Endothelial cell of umbilical vein (primary cell): ENCODE measurements at regions not wholly inside any gene's neighbourhood (a gene's known extent, or its start where the extent isn't known, plus 50 kb on each side); places are given as distances from the start of the nearest gene placed in this dataset.
"Not testable (repeated sequence)": the region's sequence is repeated elsewhere in the genome, so short reads cannot be mapped to it uniquely, and the experiment has no call there.

Source experiments
- BruUV-seq: library from RNA; stranded (reverse); fragments of 400-500 nt; replicated peaks from 2 replicates; lab custom pipeline; 2021; lab: Mats Ljungman, UMichigan
- CTCF ChIA-PET: fragments of 300-600, 350-600 bp; sonication (Branson Sonifier 250); formaldehyde crosslinking; loops from one replicate; lab custom pipeline; 2021; ENCODE audit warnings: antibody characterized with exemption, inconsistent platforms; lab: Charles Lee
- POLR2A ChIA-PET: fragments of 300-600, 350-600 bp; sonication (Branson Sonifier 250); formaldehyde crosslinking; loops from one replicate; lab custom pipeline; 2021; ENCODE audit warnings: antibody characterized with exemption, inconsistent platforms; lab: Charles Lee
- DNase-seq: peaks from one replicate; pipeline ENCODE4 v3.0.0-alpha.2; 2011; ENCODE audit warnings: low read depth, low spot score
- FAIRE-seq: peaks from 2 replicates; lab custom pipeline; 2011; peaks lifted over from hg19 to GRCh38; lab: Jason Lieb, UNC
- H2AFZ ChIP-seq: 2 replicates; pipeline ENCODE4 v1.6.0; 2012; ENCODE audit warnings: low read depth, low read length, control low read depth, inconsistent platforms
- H3K27ac ChIP-seq: 2 replicates; pipeline ENCODE4 v1.5.1; 2011; ENCODE audit warnings: low read depth, mild to moderate bottlenecking, control low read depth, low read length, moderate library complexity; ENCODE audit not compliant: insufficient read depth
- H3K27me3 ChIP-seq, 2 experiments: 2 replicates each; pipeline versions ENCODE4 v1.6.0 to v1.6.1; 2011; ENCODE audit warnings: low read length in 2 of 2, mixed read lengths in 1 of 2; ENCODE audit not compliant: control insufficient read depth in 2 of 2, insufficient read depth in 2 of 2
- H3K36me3 ChIP-seq, 2 experiments: 2 replicates in 1 of 2; 3 replicates in 1 of 2; pipeline ENCODE4 v1.5.1; 2011; ENCODE audit warnings: low read length in 2 of 2, mild to moderate bottlenecking in 1 of 2, moderate library complexity in 1 of 2; ENCODE audit not compliant: control insufficient read depth in 2 of 2, insufficient read depth in 2 of 2; ENCODE audit errors: extremely low read depth in 1 of 2
- H3K4me1 ChIP-seq: 3 replicates; pipeline ENCODE4 v1.5.1; 2011; ENCODE audit warnings: mild to moderate bottlenecking, low read length; ENCODE audit not compliant: control insufficient read depth, insufficient read depth; ENCODE audit errors: extremely low read depth
- H3K4me2 ChIP-seq: 2 replicates; pipeline ENCODE4 v1.6.1; 2011; ENCODE audit warnings: low read length, control low read depth, mixed read lengths; ENCODE audit not compliant: insufficient read depth
- H3K4me3 ChIP-seq, 3 experiments: fragments of 200-600 bp in 1 of 3; sonication (generic), shearing (Covaris generic) in 1 of 3; replicated peaks in 1 of 3; 2 replicates each; pipeline ENCODE4 v1.5.1; 2011 to 2016; ENCODE audit warnings: control low read depth in 3 of 3, low read length in 3 of 3, mild to moderate bottlenecking in 2 of 3, inconsistent platforms in 1 of 3, low read depth in 1 of 3, moderate library complexity in 1 of 3; ENCODE audit not compliant: insufficient read depth in 1 of 3
- H3K79me2 ChIP-seq: 2 replicates; pipeline ENCODE4 v1.6.0; 2012; ENCODE audit warnings: low read length, inconsistent platforms; ENCODE audit not compliant: control insufficient read depth, insufficient read depth
- H3K9ac ChIP-seq: replicated peaks from 2 replicates; pipeline ENCODE3; 2011; ENCODE audit warnings: low read length, control low read depth; ENCODE audit not compliant: insufficient read depth; ENCODE audit errors: extremely low read depth
- H3K9me1 ChIP-seq: replicated peaks from 3 replicates; pipeline ENCODE4 v1.6.0; 2011; ENCODE audit warnings: mild to moderate bottlenecking, low read length; ENCODE audit not compliant: control insufficient read depth, insufficient read depth; ENCODE audit errors: extremely low read depth
- H3K9me3 ChIP-seq: replicated peaks from 2 replicates; pipeline ENCODE4 v1.5.1; 2012; ENCODE audit warnings: low read length, inconsistent platforms; ENCODE audit not compliant: control insufficient read depth, insufficient read depth
- H4K20me1 ChIP-seq: replicated peaks from 2 replicates; pipeline ENCODE3; 2011; ENCODE audit warnings: mild to moderate bottlenecking, low read length; ENCODE audit not compliant: control insufficient read depth, insufficient read depth; ENCODE audit errors: extremely low read depth
- dilution Hi-C: fragments of 300-500 bp; cut with MboI; formaldehyde crosslinking; loops from one replicate; pipeline ENCODE4 v1.15.0; 2019; ENCODE audit warnings: low sequenced_read_pairs; ENCODE audit not compliant: extremely low pct_ligation_motif_present
- intact Hi-C: fragments of 100-400 bp; cut with micrococcal nuclease; formaldehyde crosslinking; loops from one replicate; pipeline ENCODE4 v1.10.0; 2022

GRCh38 chr21:10359120-10359519 lies 162.3 kb upstream of the TPTE start:
- FAIRE-seq, dilution Hi-C loops, H3K79me2 ChIP-seq, BruUV-seq, H3K9ac ChIP-seq, H3K9me1 ChIP-seq, H3K36me3 ChIP-seq, H3K4me1 ChIP-seq, H3K4me2 ChIP-seq, intact Hi-C loops, H3K27me3 ChIP-seq, CTCF ChIA-PET, H2AFZ ChIP-seq, POLR2A ChIA-PET, H3K27ac ChIP-seq, H4K20me1 ChIP-seq, H3K4me3 ChIP-seq, DNase-seq: not testable (repeated sequence)
- peaks cover 42% of the 10 kb centered on the region for H3K9me3 ChIP-seq

GRCh38 chr21:10359911-10360310 lies 161.5 kb upstream of the TPTE start:
- POLR2A ChIA-PET, H3K27ac ChIP-seq, H3K4me3 ChIP-seq, H4K20me1 ChIP-seq, intact Hi-C loops, H2AFZ ChIP-seq, H3K9ac ChIP-seq, H3K4me1 ChIP-seq, H3K36me3 ChIP-seq, CTCF ChIA-PET, H3K79me2 ChIP-seq, H3K9me1 ChIP-seq, H3K4me2 ChIP-seq, FAIRE-seq, DNase-seq, H3K27me3 ChIP-seq, dilution Hi-C loops, BruUV-seq: not testable (repeated sequence)
- peaks cover 38% of the 10 kb centered on the region for H3K9me3 ChIP-seq

DNA sequence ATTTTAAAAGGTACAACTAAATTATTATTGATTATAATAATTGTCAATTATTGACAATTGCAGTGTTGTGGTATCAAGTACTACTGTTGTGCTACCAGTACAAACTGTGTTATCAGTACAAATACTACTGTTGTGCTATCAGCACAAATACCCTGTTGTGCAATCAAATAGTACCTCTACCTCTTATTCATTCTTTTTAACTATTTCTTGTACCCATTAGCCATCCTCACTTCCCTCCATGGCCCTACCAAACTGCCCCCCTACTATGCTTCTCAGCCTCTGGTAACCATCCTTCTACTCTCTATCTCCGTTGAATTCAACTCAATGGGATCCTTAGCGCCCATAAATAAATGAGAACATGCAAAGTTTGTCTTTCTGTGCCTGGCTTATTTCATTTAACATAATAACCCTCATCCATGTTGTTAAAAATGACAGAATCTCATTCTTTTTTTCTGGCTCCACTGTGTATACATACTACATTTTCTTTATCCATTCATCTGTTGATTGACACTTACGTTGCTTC lies 160.1 kb upstream of the TPTE start:
- H3K4me2 ChIP-seq, dilution Hi-C loops: not testable (repeated sequence)

DNA sequence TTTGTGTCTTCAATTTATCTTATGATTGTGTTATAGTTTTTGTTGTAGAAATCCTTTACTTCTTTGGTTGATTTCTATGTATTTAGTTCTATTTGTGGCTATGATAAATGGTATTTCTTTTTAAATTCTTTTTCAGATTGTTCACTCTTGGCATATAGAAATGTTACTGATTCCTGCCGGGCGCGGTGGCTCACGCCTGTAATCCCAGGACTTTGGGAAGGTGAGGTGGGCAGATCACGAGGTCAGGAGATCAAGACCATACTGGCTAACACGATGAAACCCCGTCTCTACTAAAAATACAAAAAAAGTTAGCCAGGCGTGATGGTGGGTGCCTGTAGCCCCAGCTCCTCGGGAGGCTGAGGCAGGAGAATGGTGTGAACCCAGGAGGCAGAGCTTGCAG lies 158.6 kb upstream of the TPTE start:
- CTCF ChIA-PET, POLR2A ChIA-PET, H3K9ac ChIP-seq, H3K36me3 ChIP-seq, H3K4me2 ChIP-seq, DNase-seq, H3K27me3 ChIP-seq, H3K9me1 ChIP-seq, H3K4me1 ChIP-seq, H3K4me3 ChIP-seq, H2AFZ ChIP-seq, intact Hi-C loops, H3K27ac ChIP-seq, BruUV-seq, H3K79me2 ChIP-seq, FAIRE-seq, dilution Hi-C loops, H4K20me1 ChIP-seq: not testable (repeated sequence)
- H3K9me3 ChIP-seq = peaks cover 27% of the 10 kb centered on the region

More for the DNA sequence above, 160.1 kb upstream of the TPTE start:
- H3K9ac ChIP-seq, H3K79me2 ChIP-seq, POLR2A ChIA-PET, H3K36me3 ChIP-seq, DNase-seq, H3K4me3 ChIP-seq, H3K4me1 ChIP-seq, FAIRE-seq, H3K27ac ChIP-seq, intact Hi-C loops, BruUV-seq, H2AFZ ChIP-seq, H3K9me1 ChIP-seq, CTCF ChIA-PET, H4K20me1 ChIP-seq, H3K27me3 ChIP-seq: not testable (repeated sequence)
- peaks cover 30% of the 10 kb centered on the region for H3K9me3 ChIP-seq
